T-cell (primary cell): ENCODE measurements at regions not wholly inside any gene's neighbourhood (a gene's known extent, or its start where the extent isn't known, plus 50 kb on each side); places are given as distances from the start of the nearest gene placed in this dataset.
"Not testable (repeated sequence)": the region's sequence is repeated elsewhere in the genome, so short reads cannot be mapped to it uniquely, and the experiment has no call there.

Experiments
- ATAC-seq, 4 experiments: fragments of 200-7000 bp in 3 of 4; fragments of 150-1000 bp in 1 of 4; cut with Tn5 transposase; replicated peaks in 1 of 4; 1 replicate in 3 of 4; 2 replicates in 1 of 4; pipeline ENCODE4 v1.10.0; 2021; ENCODE audit warnings: moderate library complexity in 3 of 4, mild to moderate bottlenecking in 2 of 4, moderate number of reproducible peaks in 1 of 4
- CTCF ChIA-PET, 2 donors: fragments of 300-600 bp; sonication (Branson Sonifier 250); formaldehyde crosslinking; loops; one replicate each; lab custom pipeline; 2022; ENCODE audit warnings: antibody characterized with exemption in 2 of 2; lab: Charles Lee
- POLR2A ChIA-PET, 2 donors: fragments of 300-600 bp; sonication (Branson Sonifier 250); formaldehyde crosslinking; loops; one replicate each; lab custom pipeline; 2022; ENCODE audit warnings: antibody characterized with exemption in 2 of 2; lab: Charles Lee
- DNase-seq, 35 experiments: peaks; one replicate each; pipeline versions ENCODE4 v3.0.0 to v3.0.0-alpha.2; 2013 to 2023
- H3K27ac ChIP-seq: one replicate; pipeline ENCODE4 v1.5.1; 2013; ENCODE audit warnings: low read length
- H3K27me3 ChIP-seq, 2 experiments: replicated peaks in 1 of 2; 1 replicate in 1 of 2; 2 replicates in 1 of 2; pipeline versions ENCODE4 v1.6.1 to v1.7.0; 2013; ENCODE audit warnings: low read length in 1 of 2, mixed read lengths in 1 of 2; ENCODE audit not compliant: control insufficient read depth in 2 of 2, insufficient read depth in 2 of 2; ENCODE audit errors: extremely low read depth in 1 of 2
- H3K36me3 ChIP-seq, 2 donors: 1 replicate in 1 of 2; 2 replicates in 1 of 2; pipeline versions ENCODE4 v1.6.1 to v1.7.0; 2013; ENCODE audit warnings: low read length in 1 of 2; ENCODE audit not compliant: control insufficient read depth in 2 of 2, insufficient read depth in 1 of 2; ENCODE audit errors: extremely low read depth in 1 of 2
- H3K4me1 ChIP-seq, 2 experiments: 1 replicate in 1 of 2; 2 replicates in 1 of 2; pipeline versions ENCODE4 v1.6.1 to v1.7.0; 2013; ENCODE audit warnings: low read length in 2 of 2, mixed read lengths in 1 of 2; ENCODE audit not compliant: insufficient read depth in 2 of 2, control insufficient read depth in 1 of 2; ENCODE audit errors: extremely low read depth in 1 of 2
- H3K4me3 ChIP-seq, 2 donors: 1 replicate in 1 of 2; 2 replicates in 1 of 2; pipeline versions ENCODE4 v1.5.1 to v1.7.0; 2013; ENCODE audit warnings: mild to moderate bottlenecking in 2 of 2, low read length in 1 of 2, moderate library complexity in 1 of 2; ENCODE audit not compliant: control insufficient read depth in 1 of 2; ENCODE audit errors: extremely low read depth in 1 of 2
- H3K9me3 ChIP-seq: 2 replicates; pipeline ENCODE4 v1.7.0; 2013
- H3K27ac Mint-ChIP-seq, 2 donors: one replicate each; pipeline ENCODE4 v1.8.0; 2020 to 2021; ENCODE audit warnings: mild to moderate bottlenecking in 2 of 2, mixed read lengths in 2 of 2
- H3K27me3 Mint-ChIP-seq, 2 donors: one replicate each; pipeline ENCODE4 v1.8.0; 2021 to 2022; ENCODE audit warnings: mixed read lengths in 2 of 2
- H3K36me3 Mint-ChIP-seq: one replicate; pipeline ENCODE4 v1.8.0; 2021; ENCODE audit warnings: mixed read lengths
- H3K4me1 Mint-ChIP-seq, 3 donors: one replicate each; pipeline ENCODE4 v1.8.0; 2020 to 2022; ENCODE audit warnings: mixed read lengths in 3 of 3, mild to moderate bottlenecking in 1 of 3
- H3K4me3 Mint-ChIP-seq, 3 donors: one replicate each; pipeline ENCODE4 v1.8.0; 2020 to 2022; ENCODE audit warnings: mild to moderate bottlenecking in 3 of 3, mixed read lengths in 3 of 3, moderate library complexity in 3 of 3
- H3K9me3 Mint-ChIP-seq, 3 donors: one replicate each; pipeline ENCODE4 v1.8.0; 2020 to 2022; ENCODE audit warnings: mixed read lengths in 3 of 3
- WGBS: methylation state at CpG from one replicate; pipeline ENCODE4 v1.1.5; 2013; ENCODE audit warnings: missing lambda C conversion rate; ENCODE audit not compliant: insufficient coverage; 5-methylcytosine and 5-hydroxymethylcytosine counted together

DNA sequence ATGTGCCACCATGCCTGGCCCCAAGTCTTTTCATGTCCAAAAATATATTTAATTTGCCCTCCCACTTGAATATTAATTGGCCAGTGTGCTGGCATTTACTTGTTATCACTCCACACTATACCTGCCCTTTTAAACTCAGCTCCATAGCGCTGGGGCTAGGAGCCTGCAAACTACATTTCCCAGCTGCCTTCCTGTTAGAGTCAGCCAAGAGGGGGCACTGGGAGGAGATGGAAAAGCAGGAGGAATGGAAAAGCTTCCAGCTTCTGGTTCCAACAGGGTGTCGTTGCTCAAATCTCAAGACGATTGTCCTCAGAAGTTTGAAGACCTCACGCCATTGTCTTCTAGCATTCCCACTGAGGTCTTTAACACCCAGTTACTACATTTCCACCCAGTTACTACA is 315.5 kb downstream of the BCOR start:
- no peaks in the 10 kb centered on the region for H3K27me3 ChIP-seq
- peaks cover 0 to 8% of the 10 kb centered on the region in 2 experiments for H3K4me1 ChIP-seq
- Mint-ChIP-seq H3K27me3 (no peaks in the 10 kb centered on the region), H3K27ac (no peak overlapping the region), H3K36me3 (no peaks in the 10 kb centered on the region), H3K9me3 (no peaks in the 10 kb centered on the region), H3K4me3 (no peak overlapping the region), H3K4me1 (peaks cover 5 to 6% (median 6%) of the 10 kb centered on the region in 3 donors)
- ChIA-PET CTCF (no interaction called here), POLR2A (no interaction called here)
- no peak overlapping the region for H3K4me3 ChIP-seq
- no peaks in the 10 kb centered on the region for H3K9me3 ChIP-seq
- DNase-seq (no peak), ATAC-seq (no peak)
- no peaks in the 10 kb centered on the region for H3K36me3 ChIP-seq
- WGBS = no CpG with 5 or more reads among the region's 4 CpGs
- no peak overlapping the region for H3K27ac ChIP-seq

GRCh38 chrX:39787999-39788398 is 309.8 kb downstream of the BCOR start:
- Mint-ChIP-seq H3K4me3 (no peak overlapping the region), H3K27me3 (no peaks in the 10 kb centered on the region), H3K9me3 (no peaks in the 10 kb centered on the region), H3K4me1 (no peaks in the 10 kb centered on the region), H3K36me3 (no peaks in the 10 kb centered on the region), H3K27ac (no peak overlapping the region)
- H3K36me3 ChIP-seq = no peaks in the 10 kb centered on the region
- no peak for ATAC-seq
- no peaks in the 10 kb centered on the region for H3K4me1 ChIP-seq
- no CpG with 5 or more reads among the region's 6 CpGs for WGBS
- DNase-seq = no peak
- POLR2A ChIA-PET = no interaction called here
- CTCF ChIA-PET = no interaction called here
- no peak overlapping the region for H3K27ac ChIP-seq
- H3K4me3 ChIP-seq = no peak overlapping the region
- H3K27me3 ChIP-seq = no peaks in the 10 kb centered on the region
- H3K9me3 ChIP-seq = no peaks in the 10 kb centered on the region

- H3K36me3 ChIP-seq = no peaks in the 10 kb centered on the region
- H3K27ac ChIP-seq = no peak overlapping the region
- no peak for DNase-seq
- no peak overlapping the region for H3K4me3 Mint-ChIP-seq
- no peaks in the 10 kb centered on the region for H3K27me3 Mint-ChIP-seq
- ChIA-PET POLR2A (no interaction called here), CTCF (no interaction called here)
- no peak overlapping the region for H3K4me3 ChIP-seq
- H3K36me3 Mint-ChIP-seq = no peaks in the 10 kb centered on the region
- no peaks in the 10 kb centered on the region for H3K4me1 ChIP-seq
- ATAC-seq = no peak
- WGBS = no CpG with 5 or more reads among the region's 6 CpGs
- H3K9me3 Mint-ChIP-seq = no peaks in the 10 kb centered on the region
- no peaks in the 10 kb centered on the region for H3K9me3 ChIP-seq
- no peaks in the 10 kb centered on the region for H3K27me3 ChIP-seq
- no peaks in the 10 kb centered on the region for H3K4me1 Mint-ChIP-seq
- no peak overlapping the region for H3K27ac Mint-ChIP-seq
Measured at GRCh38 chrX:39788521-39788920, 309.2 kb downstream of the BCOR start.

GRCh38 chrX:39791691-39792090 is 306.1 kb downstream of the BCOR start:
- Mint-ChIP-seq H3K9me3 (no peaks in the 10 kb centered on the region), H3K4me3 (no peak overlapping the region), H3K4me1 (no peaks in the 10 kb centered on the region), H3K36me3 (no peaks in the 10 kb centered on the region), H3K27ac (no peak overlapping the region), H3K27me3 (no peaks in the 10 kb centered on the region)
- no peak overlapping the region for H3K4me3 ChIP-seq
- POLR2A ChIA-PET = interaction anchor here in 1 of 2 donors (0.5 kb wide), 1 partner anchor 1924 kb away, joined by 3 read pairs; no protein-coding TSS in a partner anchor
- WGBS = 93% methylated on average over 2 of the region's 6 CpGs
- CTCF ChIA-PET = no interaction called here
- no peaks in the 10 kb centered on the region for H3K36me3 ChIP-seq
- ATAC-seq (peak in 1 of 4 experiments; percentile 66), DNase-seq (peak in 1 of 35 experiments; percentile 3)
- H3K9me3 ChIP-seq = no peaks in the 10 kb centered on the region
- no peaks in the 10 kb centered on the region for H3K4me1 ChIP-seq
- H3K27me3 ChIP-seq = no peaks in the 10 kb centered on the region
- H3K27ac ChIP-seq = no peak overlapping the region

- no peaks in the 10 kb centered on the region for H3K9me3 Mint-ChIP-seq
- DNase-seq = no peak
- no peak for ATAC-seq
Measured at GRCh38 chrX:39795605-39796004, 302.2 kb downstream of the BCOR start.

DNA sequence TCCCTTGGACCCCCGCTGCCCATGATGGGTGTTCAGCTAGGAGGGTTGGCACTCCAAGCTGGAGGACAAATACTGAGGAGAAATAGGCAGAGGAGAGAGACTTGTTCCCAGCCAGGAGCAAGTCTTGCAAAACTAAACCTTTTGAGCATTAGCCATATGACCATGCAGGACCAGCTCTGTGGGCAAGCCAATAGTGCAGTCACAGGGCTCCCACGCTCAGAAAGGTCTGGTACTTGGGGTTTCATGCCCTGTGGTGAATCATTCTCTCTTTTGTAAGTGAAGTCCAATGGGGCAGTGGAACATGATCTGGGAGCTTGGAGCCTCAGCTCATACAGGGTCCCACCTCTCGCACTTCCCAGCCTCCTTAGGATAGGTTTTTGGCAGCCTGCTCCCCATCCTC is 300.9 kb downstream of the BCOR start:
- 100% methylated on average over 1 of the region's 3 CpGs for WGBS
- no peak for ATAC-seq
- Mint-ChIP-seq H3K4me1 (no peaks in the 10 kb centered on the region), H3K4me3 (no peak overlapping the region), H3K9me3 (no peaks in the 10 kb centered on the region), H3K27me3 (peaks cover 0 to 3% of the 10 kb centered on the region in 2 donors), H3K27ac (no peak overlapping the region), H3K36me3 (no peaks in the 10 kb centered on the region)
- DNase-seq = no peak
- Histone ChIP-seq H3K27me3 (no peaks in the 10 kb centered on the region), H3K4me3 (no peak overlapping the region), H3K27ac (no peak overlapping the region), H3K4me1 (no peaks in the 10 kb centered on the region), H3K36me3 (no peaks in the 10 kb centered on the region), H3K9me3 (no peaks in the 10 kb centered on the region)
- ChIA-PET POLR2A (no interaction called here), CTCF (no interaction called here)

More at GRCh38 chrX:39795605-39796004, 302.2 kb downstream of the BCOR start:
- Histone ChIP-seq H3K4me1 (no peaks in the 10 kb centered on the region), H3K9me3 (no peaks in the 10 kb centered on the region), H3K27ac (no peak overlapping the region), H3K4me3 (no peak overlapping the region), H3K27me3 (no peaks in the 10 kb centered on the region), H3K36me3 (no peaks in the 10 kb centered on the region)
- Mint-ChIP-seq H3K36me3 (no peaks in the 10 kb centered on the region), H3K27ac (no peak overlapping the region), H3K27me3 (peaks cover 0 to 3% of the 10 kb centered on the region in 2 donors), H3K4me1 (no peaks in the 10 kb centered on the region), H3K4me3 (no peak overlapping the region)
- CTCF ChIA-PET = no interaction called here
- POLR2A ChIA-PET = no interaction called here
- no CpG with 5 or more reads among the region's 7 CpGs for WGBS

DNA sequence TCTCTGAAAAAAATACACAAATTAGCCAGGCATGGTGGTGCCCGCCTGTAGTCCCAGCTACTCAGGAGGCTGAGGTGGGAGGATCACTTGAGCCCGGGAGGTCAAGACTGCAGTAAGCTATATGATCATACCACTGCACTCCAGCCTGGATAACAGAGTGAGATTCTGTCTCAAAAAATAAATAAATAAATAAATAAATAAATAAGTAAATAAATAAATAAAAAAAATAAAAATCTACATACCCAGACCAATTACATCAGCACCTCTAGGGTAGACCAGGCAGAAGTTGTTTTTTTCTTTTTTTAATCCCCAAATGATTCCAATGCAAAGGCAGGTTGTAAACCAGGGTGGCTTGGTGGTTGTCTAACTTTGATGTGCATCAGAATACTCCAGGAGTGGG is 299.3 kb downstream of the BCOR start:
- POLR2A ChIA-PET, H3K36me3 ChIP-seq, H3K36me3 Mint-ChIP-seq, ATAC-seq, H3K4me3 Mint-ChIP-seq, CTCF ChIA-PET, DNase-seq, H3K9me3 ChIP-seq, H3K4me1 Mint-ChIP-seq, H3K4me1 ChIP-seq, H3K27ac ChIP-seq, H3K27me3 ChIP-seq, H3K27me3 Mint-ChIP-seq, H3K4me3 ChIP-seq, H3K9me3 Mint-ChIP-seq, H3K27ac Mint-ChIP-seq: not testable (repeated sequence)
- no CpG with 5 or more reads among the region's 2 CpGs for WGBS
